ENCODE measurements at regions not wholly inside any gene's neighbourhood (a gene's known extent, or its start where the extent isn't known, plus 50 kb on each side); places are given as distances from the start of the nearest gene placed in this dataset.

- peak; percentile 42 for ATAC-seq
These were observed 109.4 kb downstream of the NAV1 start for GRCh38 chr1:201648066-201648906.

GRCh38 chr1:201648907-201649721, 110.2 kb downstream of the NAV1 start:
- CTCF ChIA-PET: no interaction called here
- H3K4me3 Mint-ChIP-seq: no peak overlapping the region
- no peak for ATAC-seq
- no peaks in the 10 kb centered on the region for H3K36me3 Mint-ChIP-seq
- peaks cover 53% of the 10 kb centered on the region for H3K27me3 Mint-ChIP-seq
- no peaks in the 10 kb centered on the region for H3K4me1 Mint-ChIP-seq
- H3K27ac Mint-ChIP-seq: no peak overlapping the region
- H3K9me3 Mint-ChIP-seq (ENCODE audit: low read depth): no peaks in the 10 kb centered on the region
- no peak for DNase-seq

More at GRCh38 chr1:201648066-201648906, 109.4 kb downstream of the NAV1 start:
- Mint-ChIP-seq H3K36me3 (no peaks in the 10 kb centered on the region), H3K4me3 (no peak overlapping the region), H3K27ac (no peak overlapping the region), H3K4me1 (no peaks in the 10 kb centered on the region), H3K9me3 (ENCODE audit: low read depth) (no peaks in the 10 kb centered on the region), H3K27me3 (peaks cover 53% of the 10 kb centered on the region)
- CTCF ChIA-PET: no interaction called here
- no peak for DNase-seq

GRCh38 chr1:201649761-201650622, 111.1 kb downstream of the NAV1 start:
- Mint-ChIP-seq H3K36me3 (no peaks in the 10 kb centered on the region), H3K4me1 (no peaks in the 10 kb centered on the region), H3K27me3 (peaks cover 53% of the 10 kb centered on the region), H3K4me3 (no peak overlapping the region), H3K9me3 (ENCODE audit: low read depth) (no peaks in the 10 kb centered on the region), H3K27ac (no peak overlapping the region)
- ATAC-seq: no peak
- no peak for DNase-seq
- CTCF ChIA-PET: no interaction called here

- H3K27me3 Mint-ChIP-seq: peaks cover 53% of the 10 kb centered on the region
- ATAC-seq: no peak
- H3K36me3 Mint-ChIP-seq: no peaks in the 10 kb centered on the region
- H3K4me3 Mint-ChIP-seq: no peak overlapping the region
- no peaks in the 10 kb centered on the region for H3K4me1 Mint-ChIP-seq
- H3K27ac Mint-ChIP-seq: no peak overlapping the region
- H3K9me3 Mint-ChIP-seq (ENCODE audit: low read depth): no peaks in the 10 kb centered on the region
- CTCF ChIA-PET: no interaction called here
- DNase-seq: no peak
These were observed 111.7 kb downstream of the NAV1 start for GRCh38 chr1:201650623-201650933.

- no peaks in the 10 kb centered on the region for H3K9me3 Mint-ChIP-seq (ENCODE audit: low read depth)
- CTCF ChIA-PET: no interaction called here
- ATAC-seq: no peak
These were observed 113.3 kb downstream of the NAV1 start for GRCh38 chr1:201652181-201652580.

GRCh38 chr1:201653233-201653632, 114.3 kb downstream of the NAV1 start:
- CTCF ChIA-PET: no interaction called here
- ATAC-seq (no peak), DNase-seq (no peak)
- no peaks in the 10 kb centered on the region for H3K9me3 Mint-ChIP-seq (ENCODE audit: low read depth)
- H3K4me3 Mint-ChIP-seq: no peak overlapping the region
- peaks cover 28% of the 10 kb centered on the region for H3K27me3 Mint-ChIP-seq
- H3K4me1 Mint-ChIP-seq: no peaks in the 10 kb centered on the region
- H3K27ac Mint-ChIP-seq: no peak overlapping the region
- H3K36me3 Mint-ChIP-seq: no peaks in the 10 kb centered on the region

More at GRCh38 chr1:201652181-201652580, 113.3 kb downstream of the NAV1 start:
- Mint-ChIP-seq H3K27ac (no peak overlapping the region), H3K4me1 (no peaks in the 10 kb centered on the region), H3K36me3 (no peaks in the 10 kb centered on the region), H3K4me3 (no peak overlapping the region), H3K27me3 (peaks cover 38% of the 10 kb centered on the region)
- no peak for DNase-seq

- H3K9me3 Mint-ChIP-seq (ENCODE audit: low read depth): no peaks in the 10 kb centered on the region
- peaks cover 27% of the 10 kb centered on the region for H3K27me3 Mint-ChIP-seq
- ATAC-seq (no peak), DNase-seq (no peak)
- no peaks in the 10 kb centered on the region for H3K36me3 Mint-ChIP-seq
- H3K27ac Mint-ChIP-seq: no peak overlapping the region
- H3K4me3 Mint-ChIP-seq: no peak overlapping the region
- CTCF ChIA-PET: no interaction called here
- no peaks in the 10 kb centered on the region for H3K4me1 Mint-ChIP-seq
These were observed 115.0 kb downstream of the NAV1 start for GRCh38 chr1:201653883-201654282.

GRCh38 chr1:201655243-201655642, 116.3 kb downstream of the NAV1 start:
- CTCF ChIA-PET: no interaction called here
- Mint-ChIP-seq H3K27ac (no peak overlapping the region), H3K27me3 (peaks cover 18% of the 10 kb centered on the region), H3K4me3 (no peak overlapping the region), H3K9me3 (ENCODE audit: low read depth) (no peaks in the 10 kb centered on the region), H3K36me3 (no peaks in the 10 kb centered on the region), H3K4me1 (no peaks in the 10 kb centered on the region)
- ATAC-seq: no peak
- DNase-seq: no peak

GRCh38 chr1:201655910-201656309, 117.0 kb downstream of the NAV1 start:
- H3K4me3 Mint-ChIP-seq: no peak overlapping the region
- no peak for ATAC-seq
- H3K36me3 Mint-ChIP-seq: no peaks in the 10 kb centered on the region
- no peak for DNase-seq
- H3K27ac Mint-ChIP-seq: no peak overlapping the region
- H3K4me1 Mint-ChIP-seq: no peaks in the 10 kb centered on the region
- no peaks in the 10 kb centered on the region for H3K9me3 Mint-ChIP-seq (ENCODE audit: low read depth)
- CTCF ChIA-PET: no interaction called here
- H3K27me3 Mint-ChIP-seq: peaks cover 12% of the 10 kb centered on the region

- CTCF ChIA-PET: no interaction called here
- no peak overlapping the region for H3K4me3 Mint-ChIP-seq
- DNase-seq (no peak), ATAC-seq (no peak)
- no peak overlapping the region for H3K27ac Mint-ChIP-seq
- H3K36me3 Mint-ChIP-seq: no peaks in the 10 kb centered on the region
- H3K9me3 Mint-ChIP-seq (ENCODE audit: low read depth): no peaks in the 10 kb centered on the region
- peaks cover 6% of the 10 kb centered on the region for H3K27me3 Mint-ChIP-seq
- no peaks in the 10 kb centered on the region for H3K4me1 Mint-ChIP-seq
These were observed 117.5 kb downstream of the NAV1 start for GRCh38 chr1:201656311-201657032.

- CTCF ChIA-PET: no interaction called here
- Mint-ChIP-seq H3K27ac (no peak overlapping the region), H3K36me3 (no peaks in the 10 kb centered on the region), H3K27me3 (no peaks in the 10 kb centered on the region), H3K9me3 (ENCODE audit: low read depth) (no peaks in the 10 kb centered on the region), H3K4me3 (no peak overlapping the region), H3K4me1 (no peaks in the 10 kb centered on the region)
- ATAC-seq (no peak), DNase-seq (no peak)
These were observed 120.6 kb downstream of the NAV1 start for GRCh38 chr1:201659572-201659971.

- H3K36me3 Mint-ChIP-seq: no peaks in the 10 kb centered on the region
- H3K27ac Mint-ChIP-seq: no peak overlapping the region
- ATAC-seq: no peak
- CTCF ChIA-PET: no interaction called here
- no peak overlapping the region for H3K4me3 Mint-ChIP-seq
- no peaks in the 10 kb centered on the region for H3K4me1 Mint-ChIP-seq
- no peaks in the 10 kb centered on the region for H3K27me3 Mint-ChIP-seq
- no peak for DNase-seq
- H3K9me3 Mint-ChIP-seq (ENCODE audit: low read depth): no peaks in the 10 kb centered on the region
These were observed 122.2 kb downstream of the NAV1 start for GRCh38 chr1:201660931-201661822.

All from activated CD8-positive, alpha-beta memory T cell treated with anti-CD3 and anti-CD28 coated beads, Interleukin-2, amount 10 ng/mL, durations not matched to agents 7 days and 5 days (primary cell).